SIG-M5 (cell line): ENCODE measurements at regions not wholly inside any gene's neighbourhood (a gene's known extent, or its start where the extent isn't known, plus 50 kb on each side); places are given as distances from the start of the nearest gene placed in this dataset.

Experiments
- DNase-seq: peaks from one replicate; lab custom pipeline; 2025; lab: John Stamatoyannopoulos, UW

DNA sequence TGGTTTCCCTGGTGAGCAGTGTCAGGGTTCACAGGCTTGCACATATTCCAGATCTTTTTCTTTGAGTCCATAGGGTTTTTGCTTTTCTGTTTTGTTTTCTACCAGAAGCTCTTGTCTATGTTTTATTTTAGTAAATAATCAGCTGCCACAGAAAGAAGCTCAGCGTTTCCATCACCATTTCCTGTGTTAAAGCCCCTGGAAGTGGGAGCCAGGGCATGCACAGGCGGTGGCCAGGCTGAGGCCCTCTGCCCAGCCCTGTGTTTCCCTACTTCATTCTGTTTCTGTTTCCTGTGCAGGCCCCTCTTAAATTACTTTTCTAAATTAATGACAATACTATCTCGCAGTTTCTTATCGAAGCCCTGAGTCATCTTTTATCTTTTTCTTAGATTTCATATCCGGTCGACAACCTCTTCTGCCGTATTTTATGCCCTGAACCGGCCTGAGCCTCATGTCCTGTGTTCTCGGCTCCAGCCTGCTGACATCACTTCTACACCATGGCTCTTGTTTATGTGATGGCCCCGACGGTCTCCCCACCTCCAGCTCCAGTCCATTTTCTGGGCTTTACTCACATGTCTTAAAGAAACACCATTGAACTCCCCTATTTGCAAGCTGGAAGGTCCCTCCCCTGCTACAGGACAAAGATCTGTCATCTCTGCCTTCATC is 442.2 kb downstream of the TCERG1L start:
- no peak for DNase-seq

DNA sequence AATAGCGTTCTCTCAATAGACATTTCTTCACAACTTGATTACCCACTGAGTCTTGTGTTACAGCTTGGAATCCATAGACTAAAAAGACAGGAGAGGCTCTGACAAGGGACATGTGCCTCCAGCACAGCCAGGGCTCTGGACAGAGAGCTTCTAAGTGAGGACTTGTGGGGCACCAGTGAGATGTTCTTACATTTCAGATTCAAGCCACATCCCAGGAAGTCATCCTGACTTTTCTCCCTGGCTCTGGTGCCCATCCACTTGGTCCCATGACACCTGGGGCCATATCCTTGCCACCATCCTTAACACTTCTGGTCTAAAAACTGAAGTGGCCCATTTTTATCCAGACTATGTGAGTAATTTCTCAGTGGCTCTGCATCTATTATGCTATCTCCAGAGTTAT is 440.1 kb downstream of the TCERG1L start:
- DNase-seq = no peak

DNA sequence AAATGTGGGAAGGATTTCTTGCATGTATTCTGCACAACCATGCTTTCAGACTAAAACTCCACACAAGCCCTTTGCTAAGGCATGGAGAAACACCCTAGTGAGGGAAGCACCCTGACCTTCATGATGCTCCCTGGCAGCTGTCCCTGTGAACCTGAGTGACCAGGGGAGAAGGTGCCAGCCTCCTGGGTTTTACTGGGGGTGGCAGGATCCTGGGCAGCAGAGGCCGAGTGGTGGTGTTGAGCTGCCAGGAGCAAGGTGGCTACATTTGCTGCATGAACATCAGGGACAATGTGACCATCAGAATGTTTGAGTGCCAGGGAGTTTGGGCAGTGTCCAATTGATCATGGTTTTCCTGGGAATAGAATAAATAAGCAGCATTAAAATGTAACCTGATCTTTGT is 437.9 kb downstream of the TCERG1L start:
- DNase-seq = no peak

- DNase-seq = no peak
These were observed 436.4 kb downstream of the TCERG1L start for GRCh38 chr10:130875116-130875515.

- DNase-seq = no peak
These were observed 435.5 kb downstream of the TCERG1L start for GRCh38 chr10:130875897-130876472.

DNA sequence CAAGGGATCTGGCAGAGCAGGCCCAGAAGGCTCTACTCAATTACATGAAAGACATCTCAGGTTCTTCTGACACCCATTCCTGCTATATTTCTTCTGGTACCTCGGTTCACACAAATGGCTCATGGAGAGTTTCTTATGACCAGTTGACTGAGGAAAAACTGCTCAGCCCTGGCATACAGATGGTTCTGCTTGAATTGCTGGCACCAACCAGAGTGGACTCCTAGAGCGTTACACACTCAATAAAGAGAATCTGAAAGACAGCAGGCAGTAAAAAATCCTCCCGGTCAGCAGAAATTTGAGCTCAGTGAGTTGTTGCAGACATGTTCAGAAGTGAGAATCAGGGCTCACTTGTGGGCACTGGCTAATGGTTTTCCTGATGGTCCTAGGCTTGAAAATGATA is 434.4 kb downstream of the TCERG1L start:
- DNase-seq = no peak

DNA sequence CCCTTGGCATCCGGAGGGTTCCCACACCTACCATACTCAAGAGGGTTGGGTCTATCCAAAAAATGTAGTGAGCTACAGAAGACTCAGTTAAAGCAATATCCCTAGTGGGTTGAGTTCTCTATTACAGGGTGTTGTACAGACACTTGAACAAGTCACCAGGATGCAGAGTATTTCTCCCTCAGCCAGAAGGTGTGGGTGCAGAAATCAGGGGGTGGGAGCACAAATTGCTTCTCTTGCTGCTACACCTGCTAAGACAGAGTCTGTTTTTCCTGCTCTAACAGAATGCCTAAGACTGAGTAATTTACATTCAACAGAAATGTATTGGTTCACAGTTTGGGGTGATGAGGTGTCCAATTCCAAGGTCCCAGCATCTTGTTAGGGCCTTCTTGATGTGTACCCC is 433.4 kb downstream of the TCERG1L start:
- DNase-seq = no peak

GRCh38 chr10:130882906-130883305 is 428.6 kb downstream of the TCERG1L start:
- no peak for DNase-seq

DNA sequence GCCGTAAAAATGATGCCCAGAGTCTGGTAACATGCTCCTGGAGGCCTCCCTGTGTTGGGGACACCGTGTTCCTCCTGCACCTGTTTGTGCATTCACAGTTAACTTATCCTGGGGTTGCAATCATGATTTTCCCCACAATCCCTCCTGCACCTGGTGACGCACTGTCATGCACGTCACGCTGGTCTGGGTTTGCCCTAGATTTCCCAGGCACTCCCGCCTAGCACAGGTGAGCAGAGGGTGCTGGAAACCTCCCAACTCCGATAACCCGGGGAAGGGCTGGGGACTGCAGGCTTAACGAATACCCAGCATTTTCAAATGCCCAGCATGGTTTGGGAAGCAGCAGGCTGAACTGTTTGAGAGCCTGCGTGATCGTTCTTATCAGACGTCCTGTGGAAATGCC is 427.1 kb downstream of the TCERG1L start:
- DNase-seq = no peak

DNA sequence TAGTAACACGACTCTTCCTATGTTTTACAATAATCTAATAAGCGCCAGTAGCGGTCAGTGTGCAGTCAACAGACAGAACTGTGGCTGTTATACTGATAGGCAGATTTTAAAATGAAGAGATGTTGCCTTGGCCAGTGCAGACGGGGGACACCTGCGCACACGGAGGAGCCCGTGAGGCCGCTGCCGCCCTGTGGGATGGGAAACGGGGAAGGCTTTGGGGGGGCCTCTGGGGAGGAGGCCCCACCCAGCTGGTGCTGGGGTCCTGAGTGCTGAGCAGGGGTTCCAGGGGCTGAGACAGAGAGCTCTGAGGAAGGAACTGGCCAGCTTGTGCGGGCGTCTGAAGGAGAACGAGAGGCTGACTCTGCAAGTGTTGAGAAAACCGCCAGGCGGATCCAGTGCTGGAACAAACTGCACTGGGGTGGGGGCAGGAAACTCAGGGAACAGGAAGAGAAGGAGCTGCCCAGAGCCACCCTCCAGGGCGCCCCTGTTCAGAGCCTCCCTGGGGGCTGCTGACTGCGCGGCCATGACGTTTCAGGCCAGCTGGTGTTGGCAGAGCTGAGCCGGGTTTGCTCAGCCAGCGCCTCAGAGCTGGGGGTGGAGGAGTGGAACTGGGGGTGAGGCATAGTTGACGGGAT is 426.4 kb downstream of the TCERG1L start:
- DNase-seq = no peak

GRCh38 chr10:130887170-130887569 is 424.4 kb downstream of the TCERG1L start:
- DNase-seq = no peak

- no peak for DNase-seq
These were observed 423.0 kb downstream of the TCERG1L start for GRCh38 chr10:130888493-130888892.

- DNase-seq = no peak
These were observed 422.3 kb downstream of the TCERG1L start for GRCh38 chr10:130889240-130889639.

- DNase-seq = no peak
These were observed 421.7 kb downstream of the TCERG1L start for GRCh38 chr10:130889780-130890179.

GRCh38 chr10:130891066-130891465 is 420.5 kb downstream of the TCERG1L start:
- no peak for DNase-seq

GRCh38 chr10:130894471-130894870 is 417.1 kb downstream of the TCERG1L start:
- no peak for DNase-seq

- no peak for DNase-seq
These were observed 416.4 kb downstream of the TCERG1L start for GRCh38 chr10:130895161-130895560.

DNA sequence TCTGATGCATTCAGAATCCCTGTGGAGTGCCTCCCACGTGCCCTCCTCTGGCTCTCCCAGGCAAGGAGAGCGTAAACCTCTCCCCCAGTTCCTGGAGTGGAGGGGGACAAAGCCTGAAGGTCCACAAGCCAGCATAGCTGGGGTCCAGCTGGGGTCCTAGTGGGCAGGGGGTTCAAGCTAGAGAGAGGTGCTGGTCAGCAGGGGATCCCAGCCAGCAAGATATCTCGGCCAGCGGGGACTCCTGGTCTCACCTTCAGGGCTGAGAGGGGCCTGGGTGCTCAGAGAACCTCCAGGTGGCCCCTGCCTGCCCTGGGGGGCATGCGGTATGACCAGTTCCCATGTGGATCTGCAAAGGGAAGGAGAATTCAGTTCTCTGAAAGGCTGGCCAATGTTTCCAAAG is 413.7 kb downstream of the TCERG1L start:
- no peak for DNase-seq

- no peak for DNase-seq
These were observed 413.1 kb downstream of the TCERG1L start for GRCh38 chr10:130898381-130898780.

- no peak for DNase-seq
These were observed 411.7 kb downstream of the TCERG1L start for GRCh38 chr10:130899856-130900255.

DNA sequence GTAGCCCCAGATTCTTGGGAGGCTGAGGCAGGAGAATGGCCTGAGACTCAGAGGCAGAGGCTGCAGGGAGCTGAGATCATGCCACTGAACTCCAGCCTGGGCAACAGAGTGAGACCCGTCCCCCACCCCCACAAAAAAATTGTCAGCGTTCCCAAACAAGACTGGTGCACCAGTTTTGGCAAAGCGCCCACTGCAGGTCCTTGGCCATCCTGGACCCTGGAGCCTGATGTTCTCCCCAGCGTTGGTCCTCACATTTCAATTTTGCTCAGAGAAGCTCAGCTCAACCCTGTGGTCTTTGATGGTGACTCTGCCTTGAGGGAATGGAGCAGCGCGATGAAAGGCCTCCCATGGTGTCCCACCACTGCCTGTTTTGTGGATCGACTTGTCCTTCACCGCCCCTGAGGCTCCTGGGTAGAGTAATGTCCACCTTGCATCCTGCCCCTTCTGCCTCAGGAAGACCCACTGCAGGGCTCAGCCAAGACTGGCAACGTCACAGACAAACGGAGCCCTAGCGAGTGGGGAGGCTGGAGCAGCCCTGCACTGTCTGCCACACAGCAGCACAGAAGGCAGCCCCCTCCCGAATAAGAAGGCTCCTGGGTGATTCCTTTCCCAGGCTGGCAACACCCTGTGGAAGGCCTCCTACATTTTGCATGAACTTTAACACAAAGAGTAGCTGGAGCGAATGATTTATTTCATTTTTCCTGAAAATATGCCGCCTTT is 410.9 kb downstream of the TCERG1L start:
- DNase-seq = no peak

- DNase-seq = no peak
These were observed 410.0 kb downstream of the TCERG1L start for GRCh38 chr10:130901311-130902165.
